IMR-90 (cell line): ENCODE measurements at regions not wholly inside any gene's neighbourhood (a gene's known extent, or its start where the extent isn't known, plus 50 kb on each side); places are given as distances from the start of the nearest gene placed in this dataset.

Experiments
- ATAC-seq: fragments of 200-7000 bp; cut with Tn5 transposase; 2 replicates; pipeline ENCODE4 v1.9.1; 2020; ENCODE audit warnings: low read depth, mild to moderate bottlenecking, moderate library complexity
- BruUV-seq: library from RNA; stranded (reverse); fragments of 400-500 nt; replicated peaks from 2 replicates; lab custom pipeline; 2021; lab: Mats Ljungman, UMichigan
- CTCF ChIA-PET: fragments of 300-600 bp; formaldehyde crosslinking; extraction: SDS; loops from one replicate; lab custom pipeline; 2021; ENCODE audit warnings: antibody characterized with exemption; lab: Yijun Ruan, JAX
- POLR2A ChIA-PET: fragments of 300-600 bp; sonication (Branson Sonifier 250); formaldehyde crosslinking; loops from one replicate; lab custom pipeline; 2022; ENCODE audit warnings: antibody characterized with exemption; ENCODE audit not compliant: unreplicated experiment; lab: Charles Lee
- DNase-seq: peaks from one replicate; pipeline ENCODE4 v3.0.0; 2013
- H2AFZ ChIP-seq: replicated peaks from 2 replicates; pipeline ENCODE3; 2013; ENCODE audit warnings: low read length, mild to moderate bottlenecking; ENCODE audit not compliant: poor library complexity
- H2AK5ac ChIP-seq: 2 replicates; pipeline ENCODE4 v1.6.1; 2013; ENCODE audit warnings: low read depth, low read length, inconsistent platforms
- H2AK9ac ChIP-seq: replicated peaks from 2 replicates; pipeline ENCODE3; 2013; ENCODE audit warnings: mild to moderate bottlenecking, low read depth, low read length, moderate library complexity; ENCODE audit not compliant: poor library complexity
- H2BK120ac ChIP-seq: 2 replicates; pipeline ENCODE4 v1.6.1; 2013; ENCODE audit warnings: low read depth, low read length, inconsistent platforms
- H2BK15ac ChIP-seq: 3 replicates; pipeline ENCODE4 v1.6.1; 2013; ENCODE audit warnings: low read depth, low read length, inconsistent platforms
- H2BK20ac ChIP-seq: 2 replicates; pipeline ENCODE4 v1.6.1; 2013; ENCODE audit warnings: low read depth, mild to moderate bottlenecking, inconsistent platforms, low read length, moderate library complexity
- H2BK5ac ChIP-seq: 2 replicates; pipeline ENCODE4 v1.6.1; 2013; ENCODE audit warnings: mild to moderate bottlenecking, low read depth, low read length, inconsistent platforms; ENCODE audit not compliant: poor library complexity, severe bottlenecking
- H3K14ac ChIP-seq: replicated peaks from 2 replicates; pipeline ENCODE4 v1.6.1; 2013; ENCODE audit warnings: low read depth, low read length, inconsistent platforms
- H3K18ac ChIP-seq: 2 replicates; pipeline ENCODE4 v1.6.1; 2013; ENCODE audit warnings: low read depth, low read length, control low read depth
- H3K23ac ChIP-seq: 2 replicates; pipeline ENCODE4 v1.6.1; 2013; ENCODE audit warnings: low read depth, low read length, inconsistent platforms
- H3K27ac ChIP-seq: 2 replicates; pipeline ENCODE4 v1.5.1; 2013; ENCODE audit warnings: mild to moderate bottlenecking, control low read depth, low read length; ENCODE audit not compliant: insufficient read depth
- H3K27me3 ChIP-seq: 2 replicates; pipeline ENCODE4 v1.6.1; 2013; ENCODE audit warnings: low read length; ENCODE audit not compliant: control insufficient read depth, insufficient read depth
- H3K36me3 ChIP-seq: 2 replicates; pipeline ENCODE4 v1.6.1; 2013; ENCODE audit warnings: low read length, mixed read lengths; ENCODE audit not compliant: control insufficient read depth, insufficient read depth
- H3K4ac ChIP-seq: 2 replicates; pipeline ENCODE4 v1.6.1; 2013; ENCODE audit warnings: low read depth, low read length, inconsistent platforms
- H3K4me1 ChIP-seq: 2 replicates; pipeline ENCODE4 v1.6.1; 2013; ENCODE audit warnings: low read length, mixed read lengths; ENCODE audit not compliant: control insufficient read depth, insufficient read depth
- H3K4me2 ChIP-seq: 2 replicates; pipeline ENCODE4 v1.6.1; 2013; ENCODE audit warnings: low read depth, mild to moderate bottlenecking, control low read depth, low read length, moderate library complexity
- H3K4me3 ChIP-seq: 2 replicates; pipeline ENCODE4 v1.5.1; 2013; ENCODE audit warnings: low read depth, mild to moderate bottlenecking, control low read depth, low read length, moderate library complexity; ENCODE audit not compliant: insufficient read depth
- H3K56ac ChIP-seq: 2 replicates; pipeline ENCODE4 v1.6.1; 2013; ENCODE audit warnings: low read length, inconsistent platforms; ENCODE audit not compliant: insufficient read depth; ENCODE audit errors: extremely low read depth
- H3K79me1 ChIP-seq, 2 experiments: 2 replicates each; pipeline ENCODE4 v1.6.1; 2013; ENCODE audit warnings: low read length in 2 of 2, inconsistent platforms in 1 of 2, low read depth in 1 of 2
- H3K9ac ChIP-seq: 2 replicates; pipeline ENCODE4 v1.6.1; 2013; ENCODE audit warnings: low read depth, low read length, control low read depth
- H3K9me1 ChIP-seq: 2 replicates; pipeline ENCODE4 v1.6.1; 2013; ENCODE audit warnings: low read length, inconsistent platforms; ENCODE audit not compliant: insufficient read depth
- H3K9me3 ChIP-seq: 2 replicates; pipeline ENCODE4 v1.6.1; 2013; ENCODE audit warnings: low read length; ENCODE audit not compliant: control insufficient read depth, insufficient read depth
- H4K20me1 ChIP-seq: 2 replicates; pipeline ENCODE4 v1.6.1; 2013; ENCODE audit warnings: low read length, inconsistent platforms; ENCODE audit not compliant: insufficient read depth
- H4K5ac ChIP-seq: 2 replicates; pipeline ENCODE4 v1.6.1; 2013; ENCODE audit warnings: mild to moderate bottlenecking, low read depth, low read length, control low read depth
- H4K8ac ChIP-seq, 2 experiments: 2 replicates each; pipeline ENCODE4 v1.6.1; 2013; ENCODE audit warnings: low read depth in 2 of 2, low read length in 2 of 2, control low read depth in 1 of 2, inconsistent platforms in 1 of 2
- H4K91ac ChIP-seq: 2 replicates; pipeline ENCODE4 v1.6.1; 2013; ENCODE audit warnings: low read depth, low read length, inconsistent platforms; ENCODE audit not compliant: insufficient read depth
- MXI1 ChIP-seq: IDR thresholded peaks from 2 replicates; pipeline ENCODE4 v1.6.1; 2012; ENCODE audit warnings: low read depth, mild to moderate bottlenecking, low read length, moderate library complexity, borderline replicate concordance
- RCOR1 ChIP-seq: IDR thresholded peaks from 2 replicates; pipeline ENCODE4 v1.6.1; 2012; ENCODE audit warnings: mild to moderate bottlenecking, low read length, improper control_type of control experiment; ENCODE audit not compliant: insufficient replicate concordance
- USF2 ChIP-seq: fragments of 150-350 bp; IDR thresholded peaks from 2 replicates; pipeline ENCODE4 v1.6.1; 2017; ENCODE audit warnings: mild to moderate bottlenecking, antibody characterized with exemption, low read length, low read depth
- WGBS, 2 experiments: methylation state at CpG; one replicate each; pipeline versions ENCODE4 v1.1.5 to v1.1.7; 2013; ENCODE audit warnings: missing lambda C conversion rate in 2 of 2; ENCODE audit not compliant: insufficient read length in 1 of 2; ENCODE audit errors: extremely low coverage in 2 of 2; 5-methylcytosine and 5-hydroxymethylcytosine counted together
- dilution Hi-C: fragments of 300-500 bp; cut with HindIII; formaldehyde crosslinking; loops from one replicate; pipeline ENCODE4 v1.14.3; 2018; ENCODE audit warnings: low sequenced_read_pairs; ENCODE audit not compliant: unreplicated experiment
- in situ Hi-C: fragments of 300-500 bp; cut with MboI; formaldehyde crosslinking; loops from 3 replicates; pipeline ENCODE4 v1.14.3; 2019; ENCODE audit warnings: low sequenced_read_pairs, inconsistent platforms, mixed read lengths
- intact Hi-C: fragments of 100-400 bp; cut with micrococcal nuclease; formaldehyde crosslinking; loops from 2 replicates; pipeline ENCODE4 v1.10.0; 2022

- no peaks in the 10 kb centered on the region for H3K4me1 ChIP-seq
- no peaks in the 10 kb centered on the region for H3K9me1 ChIP-seq
- H3K27me3 ChIP-seq = no peaks in the 10 kb centered on the region
- dilution Hi-C loops = no loop called here
- no peak overlapping the region for H2AFZ ChIP-seq
- no peak overlapping the region for H2BK15ac ChIP-seq
- no peak overlapping the region for H3K23ac ChIP-seq
- intact Hi-C loops = no loop called here
- H2BK120ac ChIP-seq = no peak overlapping the region
- H4K8ac ChIP-seq = no peak overlapping the region
- no peak overlapping the region for H4K5ac ChIP-seq
- no peak overlapping the region for H2BK5ac ChIP-seq
- H3K9ac ChIP-seq = no peak overlapping the region
- H3K4ac ChIP-seq = no peak overlapping the region
- no peak overlapping the region for H3K18ac ChIP-seq
- no peak overlapping the region for H3K27ac ChIP-seq
- no TSS peak for BruUV-seq
- ChIA-PET POLR2A (no interaction called here), CTCF (no interaction called here)
- WGBS, 2 experiments = no CpG with 5 or more reads among the region's 1 CpG
- H2AK9ac ChIP-seq = no peak overlapping the region
- no peaks in the 10 kb centered on the region for H3K79me1 ChIP-seq
- no peaks in the 10 kb centered on the region for H4K20me1 ChIP-seq
- H3K36me3 ChIP-seq = no peaks in the 10 kb centered on the region
- H4K91ac ChIP-seq = no peak overlapping the region
- DNase-seq (no peak), ATAC-seq (no peak)
- no peak overlapping the region for H3K56ac ChIP-seq
- TF ChIP-seq USF2 = no peak
- no peak for TF ChIP-seq RCOR1
- TF ChIP-seq MXI1 = no peak
- no peak overlapping the region for H2BK20ac ChIP-seq
- no peak overlapping the region for H3K4me3 ChIP-seq
- no peak overlapping the region for H3K14ac ChIP-seq
- in situ Hi-C loops = no loop called here
- no peak overlapping the region for H3K4me2 ChIP-seq
- H3K9me3 ChIP-seq = peaks cover 2% of the 10 kb centered on the region
- no peak overlapping the region for H2AK5ac ChIP-seq
Measured at GRCh38 chr16:59213952-59214351, 479.8 kb upstream of the GOT2 start.
